ENCODE measurements at regions not wholly inside any gene's neighbourhood (a gene's known extent, or its start where the extent isn't known, plus 50 kb on each side); places are given as distances from the start of the nearest gene placed in this dataset.
"Not testable (repeated sequence)": the region's sequence is repeated elsewhere in the genome, so short reads cannot be mapped to it uniquely, and the experiment has no call there.

GRCh38 chr2:8134473-8134932 is 547.4 kb upstream of the ID2 start:
- no peak for DNase-seq

GRCh38 chr2:8134985-8135682 is 546.7 kb upstream of the ID2 start:
- no peak for DNase-seq

GRCh38 chr2:8137801-8138200 is 544.1 kb upstream of the ID2 start:
- DNase-seq = no peak

- DNase-seq = no peak
Observed at GRCh38 chr2:8138525-8138922, 543.3 kb upstream of the ID2 start.

- no peak for DNase-seq
Observed at GRCh38 chr2:8138923-8139667, 542.8 kb upstream of the ID2 start.

GRCh38 chr2:8139668-8140200 is 542.1 kb upstream of the ID2 start:
- no peak for DNase-seq

GRCh38 chr2:8141079-8141707 is 540.7 kb upstream of the ID2 start:
- no peak for DNase-seq

GRCh38 chr2:8141780-8142179 is 540.1 kb upstream of the ID2 start:
- DNase-seq = no peak

GRCh38 chr2:8142461-8142860 is 539.4 kb upstream of the ID2 start:
- DNase-seq = no peak

- no peak for DNase-seq
Observed at GRCh38 chr2:8144131-8144631, 537.7 kb upstream of the ID2 start.

- DNase-seq = no peak
Observed at GRCh38 chr2:8144785-8145184, 537.1 kb upstream of the ID2 start.

GRCh38 chr2:8145375-8145774 is 536.5 kb upstream of the ID2 start:
- not testable (repeated sequence) for DNase-seq

- DNase-seq = no peak
Observed at GRCh38 chr2:8146132-8147005, 535.5 kb upstream of the ID2 start.

GRCh38 chr2:8148260-8149006 is 533.4 kb upstream of the ID2 start:
- DNase-seq = no peak

- no peak for DNase-seq
Observed at GRCh38 chr2:8149007-8149405, 532.9 kb upstream of the ID2 start.

- DNase-seq = no peak
Observed at GRCh38 chr2:8149985-8150539, 531.8 kb upstream of the ID2 start.

- DNase-seq = no peak
Observed at GRCh38 chr2:8151888-8152287, 530.0 kb upstream of the ID2 start.

- DNase-seq = no peak
Observed at GRCh38 chr2:8152392-8153257, 529.2 kb upstream of the ID2 start.

- DNase-seq = no peak
Observed at GRCh38 chr2:8153258-8153718, 528.6 kb upstream of the ID2 start.

- DNase-seq = no peak
Observed at GRCh38 chr2:8154270-8154669, 527.6 kb upstream of the ID2 start.

Data from activated gamma-delta T cell (primary cell).